Panc1 (cell line): ENCODE measurements at regions not wholly inside any gene's neighbourhood (a gene's known extent, or its start where the extent isn't known, plus 50 kb on each side); places are given as distances from the start of the nearest gene placed in this dataset.

Experiments
- ATAC-seq: fragments of 200-7000 bp; cut with Tn5 transposase; 2 replicates; pipeline ENCODE4 v1.9.1; 2020; ENCODE audit warnings: mild to moderate bottlenecking, moderate library complexity
- BruUV-seq: library from RNA; stranded (reverse); fragments of 400-500 nt; replicated peaks from 2 replicates; lab custom pipeline; 2021; lab: Mats Ljungman, UMichigan
- CTCF ChIA-PET: fragments of 300-600 bp; sonication (Branson Sonifier 250); formaldehyde crosslinking; loops from one replicate; lab custom pipeline; 2022; ENCODE audit warnings: antibody characterized with exemption; lab: Charles Lee
- POLR2A ChIA-PET: fragments of 300-600 bp; sonication (Branson Sonifier 250); formaldehyde crosslinking; loops from one replicate; lab custom pipeline; 2022; ENCODE audit warnings: antibody characterized with exemption; lab: Charles Lee
- DNase-seq: peaks from one replicate; pipeline ENCODE4 v3.0.0-alpha.2; 2010; ENCODE audit warnings: low read depth, low spot score
- H3K27ac ChIP-seq: 2 replicates; pipeline ENCODE4 v1.5.1; 2011; ENCODE audit warnings: mild to moderate bottlenecking, low read length, inconsistent platforms
- H3K27me3 ChIP-seq: fragments of 200-500 bp; sonication (Bioruptor generic); 2 replicates; pipeline ENCODE4 v1.6.0; 2014; ENCODE audit warnings: low read length, inconsistent platforms; ENCODE audit not compliant: control insufficient read depth, insufficient read depth
- H3K36me3 ChIP-seq: fragments of 200-500 bp; sonication (Bioruptor generic); 2 replicates; pipeline ENCODE4 v1.5.1; 2014; ENCODE audit warnings: inconsistent platforms, mild to moderate bottlenecking, low read length, moderate library complexity; ENCODE audit not compliant: control insufficient read depth, insufficient read depth
- H3K4me1 ChIP-seq: 2 replicates; pipeline ENCODE4 v1.5.1; 2011; ENCODE audit warnings: inconsistent platforms, mild to moderate bottlenecking, low read length, moderate library complexity; ENCODE audit not compliant: control insufficient read depth, insufficient read depth
- H3K4me3 ChIP-seq, 2 experiments: 2 replicates each; pipeline ENCODE4 v1.5.1; 2011 to 2012; ENCODE audit warnings: low read depth in 2 of 2, low read length in 2 of 2, mild to moderate bottlenecking in 2 of 2, inconsistent platforms in 1 of 2, moderate library complexity in 1 of 2
- H3K9me3 ChIP-seq: fragments of 200-500 bp; sonication (Bioruptor generic); 2 replicates; pipeline ENCODE4 v1.5.1; 2014; ENCODE audit warnings: low read depth, mild to moderate bottlenecking, inconsistent platforms, low read length, moderate library complexity; ENCODE audit not compliant: control insufficient read depth, insufficient read depth
- POLR2AphosphoS5 ChIP-seq: IDR thresholded peaks from 2 replicates; pipeline ENCODE4 v1.6.1; 2012; ENCODE audit warnings: mild to moderate bottlenecking, low read depth, low read length, moderate library complexity
- SIN3A ChIP-seq: IDR thresholded peaks from 2 replicates; pipeline ENCODE4 v1.6.1; 2012; ENCODE audit warnings: low read depth, mild to moderate bottlenecking, low read length, moderate library complexity, borderline replicate concordance; ENCODE audit not compliant: insufficient read depth
- TCF7L2 ChIP-seq: IDR thresholded peaks from 2 replicates; pipeline ENCODE4 v1.6.1; 2011; ENCODE audit warnings: mild to moderate bottlenecking, low read depth, low read length, inconsistent platforms
- in situ Hi-C: cut with HindIII; loops from 2 replicates; pipeline ENCODE4 v1.10.0; 2016; ENCODE audit warnings: low sequenced_read_pairs, low pct_unique_long_range_greater_than_20kb
- intact Hi-C: fragments of 100-400 bp; cut with micrococcal nuclease; formaldehyde crosslinking; loops from one replicate; pipeline ENCODE4 v1.10.0; 2022; ENCODE audit not compliant: unreplicated experiment
- TF ChIP-seq, protein P1 (sequence below): fragments of 450-650 bp; IDR thresholded peaks from 2 replicates; pipeline ENCODE4 v1.5.1; 2017; ENCODE audit warnings: mild to moderate bottlenecking
- TF ChIP-seq, protein P2 (sequence below), 2 experiments: IDR thresholded peaks; 2 replicates each; pipeline ENCODE4 v1.6.1; 2011 to 2012; ENCODE audit warnings: low read depth in 2 of 2, control low read depth in 1 of 2, low read length in 1 of 2, mild to moderate bottlenecking in 1 of 2, moderate library complexity in 1 of 2; ENCODE audit not compliant: insufficient read depth in 1 of 2

DNA sequence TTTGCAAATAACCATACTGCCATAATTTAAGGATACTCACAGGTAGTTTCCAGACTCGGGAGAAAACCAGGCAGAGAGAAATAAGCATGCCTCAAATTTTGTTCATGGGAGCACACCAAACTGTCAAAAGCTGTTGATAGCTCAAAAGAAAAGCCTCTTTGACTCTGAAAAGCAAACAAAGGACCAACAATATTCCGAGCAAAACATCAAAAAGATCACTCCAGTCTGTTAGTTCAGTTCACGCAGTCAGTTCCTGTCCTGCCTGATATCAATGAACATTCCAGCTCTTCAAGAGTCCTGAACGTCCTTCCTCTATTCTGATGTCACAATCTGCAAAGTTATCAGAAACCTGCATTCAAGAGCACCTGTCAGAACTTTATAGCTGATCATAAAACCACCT lies 78.7 kb downstream of the RRM2 start:
- DNase-seq (no peak), ATAC-seq (no peak)
- in situ Hi-C loops, result no loop called here
- no TSS peak for BruUV-seq
- Histone ChIP-seq H3K4me1 (no peaks in the 10 kb centered on the region), H3K27ac (no peak overlapping the region), H3K4me3 (no peak overlapping the region), H3K36me3 (no peaks in the 10 kb centered on the region), H3K27me3 (no peaks in the 10 kb centered on the region), H3K9me3 (no peaks in the 10 kb centered on the region)
- TF ChIP-seq, protein P1, sequence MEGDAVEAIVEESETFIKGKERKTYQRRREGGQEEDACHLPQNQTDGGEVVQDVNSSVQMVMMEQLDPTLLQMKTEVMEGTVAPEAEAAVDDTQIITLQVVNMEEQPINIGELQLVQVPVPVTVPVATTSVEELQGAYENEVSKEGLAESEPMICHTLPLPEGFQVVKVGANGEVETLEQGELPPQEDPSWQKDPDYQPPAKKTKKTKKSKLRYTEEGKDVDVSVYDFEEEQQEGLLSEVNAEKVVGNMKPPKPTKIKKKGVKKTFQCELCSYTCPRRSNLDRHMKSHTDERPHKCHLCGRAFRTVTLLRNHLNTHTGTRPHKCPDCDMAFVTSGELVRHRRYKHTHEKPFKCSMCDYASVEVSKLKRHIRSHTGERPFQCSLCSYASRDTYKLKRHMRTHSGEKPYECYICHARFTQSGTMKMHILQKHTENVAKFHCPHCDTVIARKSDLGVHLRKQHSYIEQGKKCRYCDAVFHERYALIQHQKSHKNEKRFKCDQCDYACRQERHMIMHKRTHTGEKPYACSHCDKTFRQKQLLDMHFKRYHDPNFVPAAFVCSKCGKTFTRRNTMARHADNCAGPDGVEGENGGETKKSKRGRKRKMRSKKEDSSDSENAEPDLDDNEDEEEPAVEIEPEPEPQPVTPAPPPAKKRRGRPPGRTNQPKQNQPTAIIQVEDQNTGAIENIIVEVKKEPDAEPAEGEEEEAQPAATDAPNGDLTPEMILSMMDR, result no peak
- TF ChIP-seq SIN3A (no peak), TCF7L2 (no peak), POLR2AphosphoS5 (no peak)
- TF ChIP-seq, protein P2, sequence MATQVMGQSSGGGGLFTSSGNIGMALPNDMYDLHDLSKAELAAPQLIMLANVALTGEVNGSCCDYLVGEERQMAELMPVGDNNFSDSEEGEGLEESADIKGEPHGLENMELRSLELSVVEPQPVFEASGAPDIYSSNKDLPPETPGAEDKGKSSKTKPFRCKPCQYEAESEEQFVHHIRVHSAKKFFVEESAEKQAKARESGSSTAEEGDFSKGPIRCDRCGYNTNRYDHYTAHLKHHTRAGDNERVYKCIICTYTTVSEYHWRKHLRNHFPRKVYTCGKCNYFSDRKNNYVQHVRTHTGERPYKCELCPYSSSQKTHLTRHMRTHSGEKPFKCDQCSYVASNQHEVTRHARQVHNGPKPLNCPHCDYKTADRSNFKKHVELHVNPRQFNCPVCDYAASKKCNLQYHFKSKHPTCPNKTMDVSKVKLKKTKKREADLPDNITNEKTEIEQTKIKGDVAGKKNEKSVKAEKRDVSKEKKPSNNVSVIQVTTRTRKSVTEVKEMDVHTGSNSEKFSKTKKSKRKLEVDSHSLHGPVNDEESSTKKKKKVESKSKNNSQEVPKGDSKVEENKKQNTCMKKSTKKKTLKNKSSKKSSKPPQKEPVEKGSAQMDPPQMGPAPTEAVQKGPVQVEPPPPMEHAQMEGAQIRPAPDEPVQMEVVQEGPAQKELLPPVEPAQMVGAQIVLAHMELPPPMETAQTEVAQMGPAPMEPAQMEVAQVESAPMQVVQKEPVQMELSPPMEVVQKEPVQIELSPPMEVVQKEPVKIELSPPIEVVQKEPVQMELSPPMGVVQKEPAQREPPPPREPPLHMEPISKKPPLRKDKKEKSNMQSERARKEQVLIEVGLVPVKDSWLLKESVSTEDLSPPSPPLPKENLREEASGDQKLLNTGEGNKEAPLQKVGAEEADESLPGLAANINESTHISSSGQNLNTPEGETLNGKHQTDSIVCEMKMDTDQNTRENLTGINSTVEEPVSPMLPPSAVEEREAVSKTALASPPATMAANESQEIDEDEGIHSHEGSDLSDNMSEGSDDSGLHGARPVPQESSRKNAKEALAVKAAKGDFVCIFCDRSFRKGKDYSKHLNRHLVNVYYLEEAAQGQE (IDR thresholded peaks at IDR 0.05; ENCODE audit: insufficient read depth in 1 of 2, low read depth in 2 of 2, low read length in 1 of 2), result no peak
- ChIA-PET CTCF (no interaction called here), POLR2A (interaction anchor here (0.6 kb wide), 1 partner anchor 202 kb away, joined by 4 read pairs; no protein-coding TSS in a partner anchor)
- intact Hi-C loops, result no loop called here

DNA sequence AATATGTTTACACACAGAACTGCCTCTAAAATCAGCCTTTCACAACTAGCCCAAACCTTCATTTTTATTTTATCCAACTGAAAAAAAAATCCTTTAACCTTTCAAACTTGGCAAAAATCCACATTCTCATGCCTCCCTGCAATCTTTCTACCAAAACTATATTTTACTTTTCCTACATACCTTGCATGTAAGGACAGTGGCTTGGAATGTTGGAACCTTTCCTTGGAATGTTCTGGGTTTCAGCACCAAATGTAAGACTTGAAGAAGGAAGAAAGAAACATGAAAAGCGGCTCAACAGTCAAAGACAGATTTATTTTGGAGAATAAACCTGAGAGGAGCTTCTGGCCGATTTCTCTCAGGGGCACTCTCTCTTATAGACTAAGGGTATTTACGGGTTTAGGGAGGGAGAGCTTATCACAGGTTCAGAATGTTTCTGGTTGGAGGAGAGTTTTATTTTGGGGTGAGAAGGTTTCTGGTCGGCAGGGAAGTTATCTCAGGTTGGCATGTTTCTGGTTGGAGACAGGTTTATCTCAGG lies 79.7 kb downstream of the RRM2 start:
- POLR2A ChIA-PET, result no interaction called here
- Histone ChIP-seq H3K4me1 (no peaks in the 10 kb centered on the region), H3K9me3 (no peaks in the 10 kb centered on the region), H3K36me3 (no peaks in the 10 kb centered on the region), H3K27ac (no peak overlapping the region), H3K27me3 (no peaks in the 10 kb centered on the region), H3K4me3 (no peak overlapping the region)
- CTCF ChIA-PET, result no interaction called here
- TF ChIP-seq SIN3A, result no peak
- no peak for TF ChIP-seq TCF7L2
- TF ChIP-seq, protein P2 (IDR thresholded peaks at IDR 0.05; ENCODE audit: insufficient read depth in 1 of 2, low read depth in 2 of 2, low read length in 1 of 2), result no peak
- no TSS peak for BruUV-seq
- DNase-seq, result no peak
- intact Hi-C loops, result no loop called here
- in situ Hi-C loops, result no loop called here
- no peak for ATAC-seq
